T-helper 22 cell (primary cell): ENCODE measurements at regions not wholly inside any gene's neighbourhood (a gene's known extent, or its start where the extent isn't known, plus 50 kb on each side); places are given as distances from the start of the nearest gene placed in this dataset.

Experiments used
- DNase-seq: peaks from one replicate; pipeline ENCODE4 v3.0.0-alpha.2; 2020; ENCODE audit warnings: low read depth

GRCh38 chr14:101193845-101194372, 290.4 kb upstream of the RTL1 start:
- no peak for DNase-seq

GRCh38 chr14:101194373-101195308, 291.1 kb upstream of the RTL1 start:
- no peak for DNase-seq

GRCh38 chr14:101195309-101195901, 291.9 kb upstream of the RTL1 start:
- no peak for DNase-seq

GRCh38 chr14:101196051-101196712, 292.7 kb upstream of the RTL1 start:
- DNase-seq: no peak

- no peak for DNase-seq
These were observed 293.5 kb upstream of the RTL1 start for GRCh38 chr14:101196795-101197590.

GRCh38 chr14:101197595-101198397, 294.3 kb upstream of the RTL1 start:
- no peak for DNase-seq

GRCh38 chr14:101198398-101199027, 295.0 kb upstream of the RTL1 start:
- no peak for DNase-seq

- DNase-seq: no peak
These were observed 295.7 kb upstream of the RTL1 start for GRCh38 chr14:101199028-101199770.

GRCh38 chr14:101200008-101200649, 296.6 kb upstream of the RTL1 start:
- DNase-seq: no peak

GRCh38 chr14:101200650-101201516, 297.4 kb upstream of the RTL1 start:
- DNase-seq: no peak

GRCh38 chr14:101201535-101202151, 298.1 kb upstream of the RTL1 start:
- no peak for DNase-seq

GRCh38 chr14:101202627-101203404, 299.3 kb upstream of the RTL1 start:
- no peak for DNase-seq

- DNase-seq: no peak
These were observed 303.0 kb upstream of the RTL1 start for GRCh38 chr14:101206556-101206955.

GRCh38 chr14:101207041-101207440, 303.5 kb upstream of the RTL1 start:
- no peak for DNase-seq

GRCh38 chr14:101207897-101208296, 304.4 kb upstream of the RTL1 start:
- no peak for DNase-seq

- no peak for DNase-seq
These were observed 306.1 kb upstream of the RTL1 start for GRCh38 chr14:101209594-101209993.

GRCh38 chr14:101215266-101215665, 311.7 kb upstream of the RTL1 start:
- no peak for DNase-seq
